Body of pancreas (tissue), 4 donors: ENCODE measurements at regions not wholly inside any gene's neighbourhood (a gene's known extent, or its start where the extent isn't known, plus 50 kb on each side); places are given as distances from the start of the nearest gene placed in this dataset.

Experiments
- ATAC-seq: fragments of 150-250 bp; one replicate; pipeline ENCODE4 v1.9.1; 2016
- DNase-seq, 4 donors: peaks; one replicate each; pipeline ENCODE4 v3.0.0-alpha.2; 2019
- H3K27ac ChIP-seq, 4 donors: fragments of 200-600 bp; sonication (generic); 1 replicate in 3 of 4; 2 replicates in 1 of 4; pipeline versions ENCODE4 v1.5.1 to v1.6.1; 2016 to 2019; ENCODE audit warnings: mild to moderate bottlenecking in 1 of 4, mixed read lengths in 1 of 4, moderate library complexity in 1 of 4
- H3K27me3 ChIP-seq, 2 donors: fragments of 200-600 bp; sonication (generic); one replicate each; pipeline ENCODE4 v1.6.0; 2016; ENCODE audit warnings: mild to moderate bottlenecking in 1 of 2
- H3K36me3 ChIP-seq, 2 donors: fragments of 200-600 bp; sonication (generic); replicated peaks in 1 of 2; 2 replicates each; pipeline ENCODE4 v1.5.1; 2016; ENCODE audit warnings: low read depth in 2 of 2; ENCODE audit not compliant: insufficient read depth in 1 of 2
- H3K4me1 ChIP-seq: fragments of 200-600 bp; sonication (generic); one replicate; pipeline ENCODE4 v1.6.0; 2016
- H3K4me3 ChIP-seq, 2 donors: fragments of 200-600 bp; sonication (generic); 1 replicate in 1 of 2; 2 replicates in 1 of 2; pipeline ENCODE4 v1.5.1; 2016 to 2019
- H3K9me3 ChIP-seq, 3 donors: fragments of 200-600 bp; sonication (generic); 1 replicate in 2 of 3; 2 replicates in 1 of 3; pipeline ENCODE4 v1.5.1; 2016
- POLR2A ChIP-seq, 3 donors: fragments of 450-650 bp; IDR thresholded peaks; one replicate each; pipeline ENCODE4 v1.6.1; 2016; ENCODE audit warnings: antibody characterized with exemption in 3 of 3, mild to moderate bottlenecking in 2 of 3
- WGBS, 2 donors: methylation state at CpG; one replicate each; pipeline ENCODE4 v1.1.5; 2017; 5-methylcytosine and 5-hydroxymethylcytosine counted together
- intact Hi-C: fragments of 100-400 bp; cut with DNase I; formaldehyde crosslinking; loops from one replicate; pipeline ENCODE4 v1.15.1; 2023
- TF ChIP-seq, protein P1 (sequence below), 7 experiments: fragments of 450-650 bp in 4 of 7; fragments of 200-600 bp in 3 of 7; sonication (generic) in 3 of 7; IDR thresholded peaks; one replicate each; pipeline ENCODE4 v1.5.1; 2016 to 2019; ENCODE audit warnings: antibody characterized with exemption in 7 of 7

DNA sequence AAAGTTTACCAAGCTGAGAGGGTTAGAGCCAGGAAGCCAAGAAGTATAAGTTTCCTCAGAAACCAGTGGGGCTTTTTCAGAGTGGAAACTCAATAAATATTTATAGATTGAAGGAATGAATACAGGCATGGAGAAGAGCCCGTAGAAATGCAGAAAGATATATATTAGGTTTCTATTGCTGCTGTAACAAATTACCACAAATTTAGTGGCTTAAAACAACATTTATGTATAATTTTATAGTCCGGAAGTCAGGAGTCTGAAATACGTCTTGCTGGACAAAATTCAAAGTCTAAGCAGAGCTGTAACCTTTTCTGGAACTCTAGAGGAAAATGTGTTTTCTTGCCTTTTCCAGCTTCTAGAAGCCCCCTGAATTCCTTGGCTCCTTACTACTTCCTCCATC, 107.3 kb upstream of the SEMA3D start:
- no peak for ATAC-seq
- Histone ChIP-seq H3K9me3 (no peaks in the 10 kb centered on the region), H3K27ac (no peak overlapping the region), H3K4me1 (no peaks in the 10 kb centered on the region), H3K4me3 (no peak overlapping the region), H3K36me3 (no peaks in the 10 kb centered on the region), H3K27me3 (no peaks in the 10 kb centered on the region)
- DNase-seq: no peak
- WGBS, 2 donors: 73 to 82% methylated on average over 3 of the region's 3 CpGs
- TF ChIP-seq, protein P1, sequence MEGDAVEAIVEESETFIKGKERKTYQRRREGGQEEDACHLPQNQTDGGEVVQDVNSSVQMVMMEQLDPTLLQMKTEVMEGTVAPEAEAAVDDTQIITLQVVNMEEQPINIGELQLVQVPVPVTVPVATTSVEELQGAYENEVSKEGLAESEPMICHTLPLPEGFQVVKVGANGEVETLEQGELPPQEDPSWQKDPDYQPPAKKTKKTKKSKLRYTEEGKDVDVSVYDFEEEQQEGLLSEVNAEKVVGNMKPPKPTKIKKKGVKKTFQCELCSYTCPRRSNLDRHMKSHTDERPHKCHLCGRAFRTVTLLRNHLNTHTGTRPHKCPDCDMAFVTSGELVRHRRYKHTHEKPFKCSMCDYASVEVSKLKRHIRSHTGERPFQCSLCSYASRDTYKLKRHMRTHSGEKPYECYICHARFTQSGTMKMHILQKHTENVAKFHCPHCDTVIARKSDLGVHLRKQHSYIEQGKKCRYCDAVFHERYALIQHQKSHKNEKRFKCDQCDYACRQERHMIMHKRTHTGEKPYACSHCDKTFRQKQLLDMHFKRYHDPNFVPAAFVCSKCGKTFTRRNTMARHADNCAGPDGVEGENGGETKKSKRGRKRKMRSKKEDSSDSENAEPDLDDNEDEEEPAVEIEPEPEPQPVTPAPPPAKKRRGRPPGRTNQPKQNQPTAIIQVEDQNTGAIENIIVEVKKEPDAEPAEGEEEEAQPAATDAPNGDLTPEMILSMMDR (IDR thresholded peaks at IDR 0.05): no peak
- TF ChIP-seq POLR2A (IDR thresholded peaks at IDR 0.05): no peak
- intact Hi-C loops: no loop called here

DNA sequence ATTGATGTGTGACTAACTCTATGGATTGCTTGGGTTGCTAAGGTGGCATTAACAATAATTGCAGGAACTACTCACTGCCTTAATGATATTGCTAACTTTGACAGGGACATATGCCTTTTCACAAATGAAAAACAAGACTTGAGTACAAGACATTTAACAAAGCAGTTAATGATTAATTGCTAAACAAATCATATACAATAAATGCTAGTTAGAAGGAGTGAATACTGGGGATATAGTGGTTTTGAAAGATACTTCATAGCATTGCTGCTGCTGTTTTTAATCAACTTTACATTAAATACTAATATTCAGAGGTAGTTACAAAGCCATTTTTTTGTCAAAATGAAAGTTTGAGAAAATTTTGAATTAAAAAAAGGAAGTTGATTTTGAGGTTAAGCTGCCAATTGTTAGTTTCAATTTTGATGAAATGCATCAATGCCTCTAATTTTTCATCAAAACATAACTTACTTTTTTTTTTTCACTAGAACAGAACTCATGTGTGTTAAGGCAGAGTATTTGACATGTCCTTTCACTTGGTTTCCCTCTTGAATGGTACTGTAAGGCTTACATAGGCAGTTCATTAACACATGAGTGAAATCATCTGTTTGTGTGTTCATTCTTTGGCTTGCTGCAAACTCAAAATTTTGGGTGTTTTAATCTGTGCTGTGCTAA, 106.2 kb upstream of the SEMA3D start:
- Histone ChIP-seq H3K9me3 (no peaks in the 10 kb centered on the region), H3K27me3 (no peaks in the 10 kb centered on the region), H3K4me1 (no peaks in the 10 kb centered on the region), H3K27ac (no peak overlapping the region), H3K36me3 (no peaks in the 10 kb centered on the region), H3K4me3 (no peak overlapping the region)
- ATAC-seq (no peak), DNase-seq (no peak)
- TF ChIP-seq, protein P1 (IDR thresholded peaks at IDR 0.05): no peak
- TF ChIP-seq POLR2A (IDR thresholded peaks at IDR 0.05): no peak
- intact Hi-C loops: no loop called here

DNA sequence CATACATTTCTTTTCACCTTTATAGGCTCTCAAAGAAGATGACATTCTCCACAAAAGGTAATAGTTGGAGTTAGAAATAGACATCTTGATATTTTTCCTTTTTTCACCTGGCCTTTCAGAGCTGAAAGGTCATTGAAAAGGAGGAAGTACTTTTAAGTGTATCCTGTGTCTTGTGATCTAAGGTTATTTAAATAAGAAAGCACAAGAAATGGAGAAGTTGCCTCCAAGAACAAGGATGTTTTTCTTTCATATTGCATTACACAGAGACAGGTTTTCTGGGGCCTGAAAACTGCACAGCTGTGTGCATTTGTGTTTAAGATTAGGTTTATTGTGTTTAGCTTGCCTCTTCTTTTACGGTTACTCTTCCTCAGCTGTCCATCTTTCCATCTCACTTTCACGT, 103.4 kb upstream of the SEMA3D start:
- H3K27me3 ChIP-seq: no peaks in the 10 kb centered on the region
- ATAC-seq: no peak
- H3K4me3 ChIP-seq: no peak overlapping the region
- no peaks in the 10 kb centered on the region for H3K4me1 ChIP-seq
- H3K9me3 ChIP-seq: no peaks in the 10 kb centered on the region
- H3K36me3 ChIP-seq: no peaks in the 10 kb centered on the region
- no peak for DNase-seq
- 52 to 68% methylated on average over 2 of the region's 2 CpGs for WGBS, 2 donors
- H3K27ac ChIP-seq: no peak overlapping the region
- TF ChIP-seq POLR2A (IDR thresholded peaks at IDR 0.05): no peak
- TF ChIP-seq, protein P1 (IDR thresholded peaks at IDR 0.05): no peak
- intact Hi-C loops: no loop called here

DNA sequence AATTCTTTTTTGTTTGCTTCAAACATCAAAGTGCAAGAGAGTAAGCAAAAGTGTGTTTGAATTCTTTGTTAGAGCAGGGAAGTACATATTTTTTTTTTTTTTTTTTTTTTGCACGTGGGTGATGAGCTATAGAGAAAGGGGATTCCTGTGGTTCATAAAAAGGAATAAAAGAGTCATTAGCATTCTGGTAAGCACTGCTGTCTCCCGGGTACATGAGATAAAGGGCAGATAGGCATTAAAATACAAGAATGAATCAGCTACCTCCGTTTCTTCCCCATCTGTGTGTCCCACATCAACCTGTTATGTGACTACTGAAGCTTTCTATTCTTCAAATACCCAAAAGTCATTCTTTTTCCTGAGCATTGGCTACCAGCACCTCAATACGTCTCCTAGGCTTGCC, 102.4 kb upstream of the SEMA3D start:
- no peaks in the 10 kb centered on the region for H3K27me3 ChIP-seq
- H3K9me3 ChIP-seq: no peaks in the 10 kb centered on the region
- 28 to 31% methylated on average over 4 of the region's 4 CpGs for WGBS, 2 donors
- ATAC-seq (no peak), DNase-seq (no peak)
- no peak for TF ChIP-seq POLR2A (IDR thresholded peaks at IDR 0.05)
- TF ChIP-seq, protein P1 (IDR thresholded peaks at IDR 0.05): no peak
- H3K36me3 ChIP-seq: no peaks in the 10 kb centered on the region
- no peak overlapping the region for H3K27ac ChIP-seq
- H3K4me1 ChIP-seq: no peaks in the 10 kb centered on the region
- intact Hi-C loops: no loop called here
- no peak overlapping the region for H3K4me3 ChIP-seq

DNA sequence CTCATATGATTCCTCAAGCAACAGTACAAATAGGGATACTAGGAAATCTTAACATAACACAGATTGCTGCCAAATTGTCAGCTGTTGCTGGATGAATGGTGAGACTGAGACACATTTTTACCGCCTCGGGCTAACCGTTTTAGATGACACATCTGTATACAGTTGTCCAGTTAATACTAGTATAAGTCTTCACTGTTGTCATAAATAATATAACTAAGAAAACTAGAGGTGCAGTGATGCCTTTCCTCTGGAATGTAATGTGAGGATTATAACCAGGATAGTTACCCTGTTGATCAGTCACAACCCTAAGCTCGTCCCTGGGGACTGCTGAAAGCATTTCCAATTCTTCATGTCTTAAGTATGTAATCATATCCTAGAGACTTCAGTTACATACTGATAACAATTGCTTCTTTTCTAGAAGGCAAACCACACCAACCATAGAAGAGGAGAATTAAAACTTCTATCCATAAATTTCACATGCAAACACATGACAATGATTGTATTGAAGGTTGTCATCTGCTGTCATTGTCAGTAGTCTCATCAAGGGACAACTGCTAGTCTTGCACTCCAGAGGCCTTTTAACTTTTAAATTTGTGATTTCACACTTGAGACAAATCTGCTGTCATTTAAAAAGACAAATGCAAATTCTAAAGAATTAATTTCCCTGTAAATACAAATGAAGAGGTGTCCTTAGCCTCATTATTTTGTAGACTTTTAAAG, 100.4 kb upstream of the SEMA3D start:
- no peaks in the 10 kb centered on the region for H3K4me1 ChIP-seq
- no peaks in the 10 kb centered on the region for H3K27me3 ChIP-seq
- ATAC-seq (no peak), DNase-seq (no peak)
- TF ChIP-seq, protein P1 (IDR thresholded peaks at IDR 0.05): no peak
- TF ChIP-seq POLR2A (IDR thresholded peaks at IDR 0.05): no peak
- no peaks in the 10 kb centered on the region for H3K36me3 ChIP-seq
- no peaks in the 10 kb centered on the region for H3K9me3 ChIP-seq
- H3K27ac ChIP-seq: no peak overlapping the region
- H3K4me3 ChIP-seq: no peak overlapping the region
- intact Hi-C loops: no loop called here
- 70 to 74% methylated on average over 4 of the region's 4 CpGs for WGBS, 2 donors
